SHP77 treated with DMSO at 0.1 percent for 48 hours (cell line): ENCODE measurements at regions not wholly inside any gene's neighbourhood (a gene's known extent, or its start where the extent isn't known, plus 50 kb on each side); places are given as distances from the start of the nearest gene placed in this dataset.

Experiments used
- DNase-seq: peaks from one replicate; lab custom pipeline; 2025; lab: John Stamatoyannopoulos, UW

DNA sequence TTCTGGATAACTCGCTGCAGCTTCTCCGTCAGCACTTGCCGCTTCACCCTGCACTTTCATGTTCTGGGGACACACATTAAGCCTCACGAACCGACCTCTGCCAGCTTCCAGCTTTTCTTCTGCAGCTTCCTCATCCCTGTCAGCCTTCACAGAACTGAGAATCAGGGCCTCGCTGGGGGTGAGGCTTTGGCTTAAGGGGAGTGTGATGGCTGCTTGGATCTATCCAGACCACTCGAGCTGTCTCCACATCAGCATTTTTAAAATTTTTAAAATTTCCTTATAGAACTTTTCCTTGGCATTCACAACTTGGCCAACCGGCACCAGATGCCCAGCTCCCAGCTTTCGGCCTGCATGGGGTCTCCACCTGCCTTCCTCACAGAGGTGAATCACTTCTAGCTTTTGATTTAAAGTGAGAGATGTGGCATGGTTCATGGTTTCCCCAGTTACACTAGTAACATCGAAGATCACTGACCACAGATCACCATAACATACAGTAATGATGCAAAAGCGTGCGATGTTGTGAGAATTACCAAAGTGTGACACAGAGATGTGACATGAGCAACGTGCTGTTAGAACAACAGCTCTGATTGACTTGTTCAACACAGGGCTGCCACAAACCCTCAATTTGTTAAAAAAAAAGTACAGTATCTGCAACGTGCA lies 139.1 kb upstream of the C14orf180 start:
- DNase-seq = no peak

DNA sequence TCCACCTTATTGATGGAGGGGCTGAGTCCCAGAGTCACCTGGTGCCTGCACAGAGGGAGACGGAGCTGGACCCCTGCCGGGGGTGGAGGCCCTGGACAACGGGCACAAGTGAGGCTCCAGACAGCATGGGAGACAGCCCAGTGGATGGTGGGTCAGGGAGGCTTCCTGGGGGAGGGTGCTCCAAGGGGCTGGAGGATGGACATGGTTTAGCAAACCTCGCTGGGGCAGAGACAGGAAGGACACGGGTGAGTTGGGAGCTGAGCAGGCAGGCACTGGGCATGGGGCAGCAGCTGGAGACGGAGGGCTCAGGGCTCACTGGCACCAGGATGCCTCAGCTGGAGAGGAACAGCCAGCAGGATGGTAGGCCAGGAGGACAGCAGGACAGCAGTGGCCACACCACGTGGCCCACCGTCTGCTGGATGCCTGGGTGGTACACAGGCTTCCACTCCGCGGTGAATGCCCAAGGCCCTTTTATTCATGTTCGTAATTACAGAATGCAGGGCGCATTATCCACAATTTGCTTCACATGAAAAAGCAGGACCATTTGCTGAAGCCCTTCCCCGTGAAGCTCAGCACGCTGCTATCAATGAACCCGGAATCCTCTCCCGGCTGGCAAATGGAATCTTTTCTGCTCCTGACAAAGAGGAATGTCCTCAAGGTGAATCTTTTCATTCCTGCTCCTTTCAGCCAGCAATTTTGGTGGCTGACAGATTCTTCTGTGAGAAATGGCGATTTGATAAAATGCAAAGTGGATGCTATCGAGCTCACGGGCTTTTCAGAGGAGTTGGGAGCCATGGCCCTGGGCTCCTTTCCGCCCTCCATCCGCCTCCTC lies 138.1 kb upstream of the C14orf180 start:
- DNase-seq = no peak

DNA sequence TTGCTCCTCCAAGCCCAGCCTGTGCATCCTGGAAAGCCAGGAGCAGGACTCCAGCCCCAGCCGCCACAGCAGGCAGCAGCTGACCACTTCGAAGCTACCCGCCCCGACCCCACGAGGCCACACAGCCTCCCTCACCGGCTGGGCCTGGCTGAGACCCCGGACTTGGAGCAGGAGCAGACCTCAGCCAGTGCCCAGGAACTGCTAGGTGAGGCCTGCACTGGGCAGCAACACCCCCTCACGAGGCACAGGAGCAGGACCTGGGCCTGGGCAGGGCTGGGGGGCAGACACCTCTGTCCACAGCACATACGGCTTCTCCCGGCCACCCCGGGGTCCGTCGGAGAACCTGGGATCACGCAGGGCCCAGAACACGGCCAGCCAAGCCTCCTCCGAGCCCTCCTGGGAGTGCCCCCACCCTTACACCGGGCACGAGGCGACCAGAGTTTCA lies 137.4 kb upstream of the C14orf180 start:
- DNase-seq = no peak

DNA sequence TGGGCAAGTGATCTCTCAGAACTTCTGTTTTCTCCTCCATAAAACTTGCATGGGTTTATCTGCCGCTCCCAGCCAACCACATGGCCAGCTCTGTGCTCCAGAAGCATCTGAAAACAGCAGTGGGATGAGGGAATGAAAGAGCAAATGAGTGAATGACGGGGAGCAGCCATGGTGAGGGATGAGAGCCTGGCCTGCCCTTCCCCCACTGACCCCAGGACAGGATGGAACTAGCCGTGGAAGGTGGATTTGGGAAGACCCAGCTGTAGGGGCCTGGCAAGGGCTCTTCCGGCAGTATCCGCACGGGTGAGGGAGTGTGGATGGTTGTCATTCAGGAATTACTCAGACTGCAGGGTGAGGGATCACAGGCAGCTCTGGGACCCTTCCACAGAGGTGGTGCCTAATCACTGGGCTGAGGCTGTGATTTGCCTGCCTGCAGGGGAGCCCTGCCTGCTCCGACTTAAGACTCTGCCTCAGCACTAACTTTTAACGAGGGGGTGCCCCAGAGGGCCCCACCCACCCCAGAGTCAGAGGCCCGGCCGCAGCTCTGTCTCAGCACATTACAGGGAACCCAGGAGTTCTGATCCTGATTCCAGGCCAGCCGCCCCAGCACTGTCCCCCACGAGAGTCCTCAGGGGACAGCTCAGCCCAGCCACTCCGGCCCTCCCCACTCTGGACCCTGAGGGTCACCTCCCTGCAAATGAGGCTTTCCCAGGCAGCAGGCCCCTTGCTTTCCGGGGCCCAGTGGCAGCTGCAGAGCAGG lies 136.8 kb upstream of the C14orf180 start:
- DNase-seq = no peak

DNA sequence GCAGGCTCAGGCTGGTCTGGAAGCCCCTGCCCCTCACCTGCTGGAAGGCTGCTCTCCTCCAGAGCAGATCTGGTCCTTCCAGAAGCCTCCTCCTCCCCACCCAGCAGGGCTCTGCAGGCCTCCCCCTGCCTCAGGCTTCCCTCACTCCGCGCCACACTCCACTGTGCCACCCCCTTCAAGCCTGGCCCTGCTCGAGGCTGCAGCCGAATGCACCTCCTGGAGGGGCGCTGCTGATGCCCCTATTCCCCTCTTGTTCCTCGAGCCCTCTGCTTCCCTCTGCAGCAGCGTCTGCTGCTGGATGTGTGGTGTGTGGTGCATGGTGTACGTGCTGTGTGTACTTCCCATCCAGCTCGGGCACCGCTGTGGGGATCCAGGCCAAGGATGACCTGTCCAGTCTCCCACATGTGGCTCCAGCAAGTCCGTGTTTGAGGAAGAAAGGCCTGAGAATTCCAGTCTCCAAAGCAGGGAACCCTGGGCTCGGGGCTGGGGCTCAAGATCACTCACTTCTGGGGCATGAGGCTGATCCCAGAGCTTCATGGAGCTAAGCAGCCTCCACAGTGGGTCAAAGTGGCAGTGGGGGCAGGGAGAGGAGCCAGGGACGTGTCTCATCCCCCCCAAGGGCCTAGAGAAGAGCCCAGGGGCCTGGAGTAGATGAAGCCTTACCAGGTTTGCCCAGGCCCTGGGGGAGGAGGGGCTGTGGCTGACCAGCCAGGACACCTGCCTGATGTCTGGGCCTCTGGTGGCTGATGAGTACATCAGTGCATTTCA lies 136.0 kb upstream of the C14orf180 start:
- no peak for DNase-seq

DNA sequence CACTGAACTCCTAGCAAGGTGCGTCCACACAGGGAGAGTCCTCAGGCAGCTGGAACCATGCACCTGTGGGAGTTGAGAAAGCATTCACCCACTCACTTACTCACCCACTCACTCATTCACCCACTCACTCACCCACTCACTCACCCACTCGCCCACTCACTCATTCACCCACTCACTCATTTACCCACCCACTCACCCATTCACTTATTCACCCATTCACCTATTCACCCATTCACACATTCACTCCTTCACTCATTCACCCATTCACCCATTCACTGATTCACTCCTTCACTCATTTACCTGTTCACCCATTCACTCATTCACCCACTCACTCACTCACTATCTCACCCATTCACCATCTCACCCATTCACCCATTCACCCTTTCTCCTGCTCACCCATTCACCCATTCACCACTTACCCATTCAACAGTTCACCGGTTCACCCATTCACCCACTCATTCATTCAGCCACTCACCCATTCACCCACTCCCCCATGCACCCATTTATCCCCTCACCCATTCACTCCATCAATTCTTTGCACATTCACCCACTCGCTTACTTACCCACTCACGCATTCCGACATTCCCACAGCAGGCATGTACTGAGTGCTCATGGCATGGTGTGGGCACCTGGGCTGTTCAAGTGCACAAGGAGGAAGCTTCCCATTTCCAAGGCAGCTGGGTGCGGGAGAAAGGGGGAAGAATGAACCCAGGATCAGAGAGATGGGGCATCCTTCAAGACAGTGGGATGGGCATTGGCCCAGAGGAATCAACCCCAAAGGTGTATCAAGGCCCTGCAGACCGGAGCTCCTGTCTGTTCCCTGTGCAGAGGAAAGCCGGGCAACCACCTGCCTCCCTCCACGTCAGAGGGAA lies 135.2 kb upstream of the C14orf180 start:
- no peak for DNase-seq

DNA sequence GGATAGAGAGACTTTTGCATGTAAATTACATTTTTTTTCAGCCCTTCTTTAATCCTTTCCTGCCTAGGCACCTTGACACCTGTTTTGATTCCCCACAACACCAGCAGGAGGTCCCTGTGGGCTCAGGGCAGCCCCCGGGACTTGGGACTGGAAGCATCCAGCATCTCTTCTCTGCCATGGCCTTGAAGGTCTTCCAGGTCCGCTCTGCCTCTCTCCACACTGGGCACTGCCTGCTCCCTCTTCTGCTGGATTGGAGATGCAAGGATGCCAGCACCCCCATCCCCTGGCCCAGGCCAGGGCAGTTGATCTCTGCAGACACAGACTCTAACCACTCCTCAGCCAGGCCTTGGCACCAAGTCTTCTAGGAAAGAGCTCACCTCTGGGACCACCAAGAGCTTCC lies 134.5 kb upstream of the C14orf180 start:
- no peak for DNase-seq

DNA sequence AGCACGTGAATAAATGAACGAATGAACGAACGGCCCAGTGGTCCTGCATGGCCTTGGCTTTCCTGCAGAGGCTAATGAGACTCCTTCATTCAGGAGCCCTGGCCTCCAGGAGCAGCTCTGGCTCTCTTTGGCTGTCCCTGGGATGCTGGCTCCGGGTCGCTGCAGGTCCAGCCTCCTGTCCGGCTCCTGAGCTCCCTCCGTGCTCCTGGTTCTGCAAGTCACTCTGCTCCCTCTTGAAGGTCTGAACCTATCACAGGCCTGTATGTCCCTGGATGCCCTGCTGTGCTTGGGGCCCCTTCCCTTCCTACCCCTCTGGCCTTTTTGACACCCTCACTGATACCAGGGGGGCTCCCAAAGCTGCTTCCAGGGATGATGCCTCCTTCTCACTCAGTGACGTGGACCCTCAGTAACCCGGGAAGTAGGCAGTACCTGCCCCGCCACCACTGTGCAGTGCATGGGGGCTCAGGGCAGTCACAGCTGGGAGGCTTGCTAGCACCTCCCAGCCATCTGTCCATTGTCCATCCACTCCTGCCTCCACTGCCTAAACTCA lies 133.7 kb upstream of the C14orf180 start:
- no peak for DNase-seq

DNA sequence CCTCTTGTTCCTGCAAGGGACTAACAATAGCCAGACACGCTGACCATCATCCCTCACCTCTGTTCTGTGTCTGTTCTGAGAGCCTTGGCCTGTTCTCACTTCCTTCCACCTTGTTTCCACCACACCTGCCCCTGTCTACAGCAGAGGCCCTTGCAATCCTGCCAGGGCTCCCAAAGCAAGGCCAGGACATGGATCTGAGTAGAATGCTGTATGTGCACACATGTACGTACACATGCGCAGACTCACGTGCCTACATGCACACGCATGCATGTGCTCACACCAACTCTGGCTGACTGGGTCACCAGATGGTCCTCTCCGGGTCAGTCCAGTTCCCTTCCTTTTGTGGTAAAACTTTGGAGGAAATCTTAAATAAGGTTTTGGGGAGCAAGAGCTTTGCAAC lies 133.0 kb upstream of the C14orf180 start:
- DNase-seq = no peak

DNA sequence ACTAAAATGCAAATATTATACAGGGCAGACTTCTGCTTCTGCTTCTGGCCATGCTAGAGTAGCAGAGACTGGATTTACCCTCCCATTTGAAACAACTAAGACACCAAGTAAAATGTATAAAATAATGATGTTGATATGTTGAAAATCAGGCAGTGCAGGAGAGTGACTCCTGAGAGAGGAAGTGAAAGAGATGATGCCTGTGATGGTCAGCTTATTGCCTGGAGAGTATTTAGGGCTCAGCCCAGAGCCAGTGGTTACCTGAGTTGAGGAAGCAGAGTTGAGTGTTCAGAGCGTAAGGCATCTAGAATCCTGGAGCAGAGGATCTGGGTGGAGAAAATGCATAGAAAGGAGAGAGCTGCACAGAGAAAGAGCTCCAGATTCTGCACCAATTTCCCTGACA lies 131.8 kb upstream of the C14orf180 start:
- no peak for DNase-seq

DNA sequence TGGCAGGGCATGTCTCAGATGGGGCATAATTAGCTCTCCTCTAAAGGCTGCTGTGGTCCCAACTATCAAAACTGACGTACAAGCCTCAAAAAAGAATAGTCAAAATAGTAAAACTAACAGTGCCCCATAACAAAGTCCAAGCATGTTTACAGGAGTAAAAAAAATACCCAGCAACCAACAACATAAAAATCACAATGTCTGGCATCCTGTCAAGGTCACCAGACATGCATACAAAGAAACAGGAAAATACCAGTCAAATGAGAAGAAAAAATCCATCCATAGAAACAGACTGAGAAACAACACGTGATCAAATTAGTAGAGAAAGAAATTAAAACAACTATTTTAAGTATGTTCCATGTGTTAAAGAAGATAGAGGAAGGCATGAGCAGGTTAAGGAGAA lies 131.2 kb upstream of the C14orf180 start:
- DNase-seq = no peak

DNA sequence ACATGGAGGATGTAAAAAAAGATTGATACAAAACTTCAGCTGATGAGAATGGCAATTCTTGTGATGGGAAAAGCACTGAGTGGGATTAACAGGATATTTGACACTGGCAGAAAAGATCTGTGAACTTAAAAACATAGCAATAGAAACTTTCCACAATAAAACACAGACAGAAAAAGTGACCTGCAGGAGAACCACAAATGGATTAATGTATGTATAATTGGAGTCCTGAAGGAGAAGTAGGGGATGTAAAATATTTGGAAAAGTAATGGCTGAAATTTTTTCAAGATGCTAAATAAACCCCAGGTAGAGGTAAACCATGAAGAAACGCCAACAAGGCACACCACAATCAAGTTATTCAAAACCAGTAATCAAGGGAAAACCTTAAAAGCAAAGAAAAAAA lies 130.8 kb upstream of the C14orf180 start:
- DNase-seq = no peak

DNA sequence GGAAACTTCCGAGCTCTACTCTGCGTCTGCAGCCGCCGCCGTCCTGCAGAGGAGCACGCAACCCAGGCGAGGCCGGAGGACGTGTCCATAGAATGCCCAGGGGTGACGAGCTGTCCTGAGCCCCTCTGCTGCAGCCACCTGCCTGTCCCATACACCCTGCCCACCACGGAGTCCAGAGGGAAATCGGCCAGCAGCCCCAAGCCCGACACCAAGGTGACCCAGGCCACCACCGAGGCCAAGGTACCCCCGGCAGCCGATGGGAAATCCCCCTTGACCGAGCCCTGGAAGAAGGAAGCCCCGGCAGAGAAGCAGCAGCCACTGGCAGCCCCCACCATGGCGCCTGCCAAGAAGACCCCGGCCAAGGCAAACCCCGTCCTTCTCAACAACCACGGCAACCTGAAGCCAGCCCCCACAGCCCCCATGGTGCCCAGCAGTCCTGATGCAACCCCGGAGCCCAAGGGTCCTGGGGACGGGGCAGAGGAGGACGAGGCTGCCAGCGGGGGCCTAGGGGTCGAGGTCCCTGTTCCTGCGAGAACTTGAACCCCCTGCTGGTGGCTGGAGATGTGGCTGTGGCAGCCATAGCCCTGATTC lies 128.7 kb upstream of the C14orf180 start:
- no peak for DNase-seq

DNA sequence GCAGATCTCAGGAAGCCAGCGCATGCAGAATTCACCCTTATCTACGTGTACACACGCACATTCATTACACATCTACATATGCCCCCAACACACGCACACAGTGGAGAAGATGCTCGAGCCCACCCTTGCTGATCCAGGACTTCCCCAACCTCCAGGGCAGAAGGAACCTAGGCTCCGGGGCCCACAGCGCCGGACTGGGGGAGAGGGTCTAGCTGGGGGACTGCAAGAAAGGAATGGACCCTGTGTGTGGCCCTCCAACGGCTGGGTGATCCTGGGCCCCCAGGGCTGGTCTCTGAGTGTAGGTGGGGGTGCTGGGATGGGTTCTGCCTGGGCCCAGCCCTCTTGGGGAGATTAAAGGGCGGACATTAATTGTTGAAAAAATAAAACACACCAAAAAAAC lies 128.1 kb upstream of the C14orf180 start:
- no peak for DNase-seq

DNA sequence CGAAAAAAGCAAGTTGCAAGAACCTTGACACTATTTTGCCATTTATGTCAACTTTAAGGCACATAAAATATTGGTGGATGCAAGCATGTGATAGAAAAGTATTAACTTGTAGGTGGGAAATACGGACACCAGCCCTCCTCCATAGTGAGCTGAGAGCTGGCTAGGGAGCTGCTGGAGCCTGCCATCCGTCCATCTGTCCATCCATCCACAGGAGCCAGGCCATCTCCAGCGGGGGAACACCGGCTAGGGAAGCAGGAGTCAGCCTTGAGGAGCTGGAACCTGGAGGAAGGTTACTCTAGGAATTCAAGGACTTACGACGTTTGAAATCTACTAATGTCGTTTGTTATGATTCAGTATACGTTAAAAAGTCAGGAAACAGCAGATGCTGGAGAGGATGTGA lies 120.7 kb upstream of the C14orf180 start:
- DNase-seq = no peak

DNA sequence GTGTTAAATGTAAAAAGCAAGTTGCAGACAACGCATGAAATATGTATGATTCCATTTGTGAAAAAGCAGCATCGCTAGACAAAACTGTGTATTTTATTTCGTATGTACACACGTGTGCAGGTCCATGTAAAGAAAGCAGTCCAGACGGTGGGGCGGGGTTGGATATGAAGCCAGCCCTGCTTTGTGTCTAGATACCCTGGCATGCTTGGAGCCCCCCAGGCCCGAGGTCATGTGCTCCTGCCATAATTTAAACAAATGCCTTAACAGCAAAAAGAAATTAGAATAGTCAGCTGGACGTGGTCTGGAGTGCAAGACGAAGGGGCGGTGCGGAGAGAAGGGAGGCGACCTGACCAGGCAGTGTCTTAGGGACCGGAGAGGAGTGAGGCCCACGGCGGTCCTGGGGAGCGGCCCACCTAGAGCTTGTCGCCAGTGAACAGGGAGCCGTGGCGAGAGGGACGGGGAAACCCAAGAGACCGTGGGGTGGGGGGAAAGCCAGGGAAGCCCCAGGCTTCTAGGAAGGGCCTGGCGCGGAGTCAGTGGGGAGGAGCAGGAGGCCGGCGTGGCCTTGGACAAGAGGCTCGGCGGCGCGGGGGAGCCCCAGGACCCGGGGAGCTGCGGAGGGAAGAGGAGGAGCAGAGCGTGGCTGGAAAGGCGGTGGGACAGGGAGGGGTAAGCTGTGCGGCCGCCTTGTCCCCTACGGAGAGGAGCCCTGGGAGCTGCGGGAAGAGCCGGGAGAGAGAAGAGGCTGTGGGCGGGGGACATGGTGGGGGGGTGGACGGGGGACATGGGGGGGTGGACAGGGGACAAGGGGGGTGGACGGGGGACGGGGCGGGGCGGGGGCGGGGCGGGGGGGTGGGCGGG lies 118.5 kb upstream of the C14orf180 start:
- no peak for DNase-seq

DNA sequence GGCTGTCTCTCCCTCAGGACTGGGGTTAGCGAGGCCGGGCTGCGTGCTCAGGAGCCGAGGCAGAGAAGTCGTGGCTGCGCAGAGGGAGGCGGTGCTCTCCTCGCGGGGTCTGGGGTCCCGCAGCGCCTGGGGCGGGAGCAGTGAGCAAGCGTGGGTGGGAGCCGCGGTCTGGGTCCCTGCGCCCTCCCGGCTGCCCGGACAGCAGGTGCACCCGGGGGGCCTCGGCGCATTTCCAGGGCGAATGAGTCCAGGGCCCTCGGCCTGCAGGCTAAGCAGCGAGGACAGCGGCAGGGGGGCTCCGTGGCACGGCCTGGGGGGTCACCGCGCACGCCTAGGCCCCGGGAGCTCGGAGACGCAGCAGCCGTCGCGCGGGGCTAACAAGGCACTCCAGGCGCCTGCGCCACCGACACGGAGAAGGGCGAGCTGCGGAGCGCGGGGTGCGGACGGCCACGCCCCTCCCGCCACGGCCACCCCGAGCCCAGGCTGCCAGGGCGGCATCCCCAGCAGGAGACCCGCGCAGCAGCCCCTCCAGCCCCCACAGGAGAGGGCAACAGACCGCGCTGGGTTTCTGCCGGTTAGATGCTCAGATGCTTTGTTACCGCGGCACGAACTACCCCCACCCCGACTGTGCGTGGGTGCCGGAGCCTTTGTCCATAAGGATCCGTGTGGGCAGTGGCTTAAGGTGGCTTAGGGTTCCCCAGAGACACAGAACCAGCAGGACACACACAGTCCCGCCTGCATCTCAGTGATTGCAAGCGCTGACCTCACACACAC lies 117.7 kb upstream of the C14orf180 start:
- DNase-seq = no peak
